SK-N-SH treated with all-trans-retinoic acid at 6 μM for 48 hours (cell line): ENCODE measurements at regions not wholly inside any gene's neighbourhood (a gene's known extent, or its start where the extent isn't known, plus 50 kb on each side); places are given as distances from the start of the nearest gene placed in this dataset.

Experiments used
- ATAC-seq: fragments of 200-7000 bp; cut with Tn5 transposase; 3 replicates; pipeline ENCODE4 v1.9.1; 2020; ENCODE audit warnings: mild to moderate bottlenecking, moderate library complexity
- ARNTL ChIP-seq: fragments of 450-650 bp; formaldehyde crosslinking; IDR thresholded peaks from 2 replicates; pipeline ENCODE4 v1.5.0; 2020; ENCODE audit warnings: low read depth, mild to moderate bottlenecking, moderate library complexity, borderline replicate concordance
- BACH2 ChIP-seq: fragments of 250-450 bp; sonication (Bioruptor Pico); IDR thresholded peaks from 2 replicates; pipeline ENCODE4 v1.9.0; 2021; ENCODE audit warnings: mild to moderate bottlenecking, borderline replicate concordance
- CSDC2 ChIP-seq: fragments of 250-450 bp; sonication (Bioruptor Pico); IDR thresholded peaks from 2 replicates; pipeline ENCODE4 v1.5.0; 2020; ENCODE audit warnings: mild to moderate bottlenecking, moderate library complexity
- ESRRG ChIP-seq: fragments of 250-450 bp; sonication (Bioruptor Pico); IDR thresholded peaks from 2 replicates; pipeline ENCODE4 v1.6.1; 2021; ENCODE audit warnings: mild to moderate bottlenecking
- GLIS3 ChIP-seq: fragments of 250-450 bp; sonication (Bioruptor Pico); IDR thresholded peaks from 2 replicates; pipeline ENCODE4 v1.5.0; 2020; ENCODE audit warnings: mild to moderate bottlenecking, moderate library complexity
- ISL1 ChIP-seq: fragments of 250-450 bp; sonication (Bioruptor Pico); IDR thresholded peaks from 2 replicates; pipeline ENCODE4 v2.1.2; 2022; ENCODE audit warnings: mild to moderate bottlenecking, moderate library complexity
- OSR1 ChIP-seq: fragments of 250-450 bp; sonication (Bioruptor Pico); IDR thresholded peaks from 2 replicates; pipeline ENCODE4 v1.8.0; 2022; ENCODE audit warnings: moderate library complexity, mild to moderate bottlenecking, inconsistent platforms
- PPARA ChIP-seq: fragments of 250-450 bp; sonication (Bioruptor Pico); IDR thresholded peaks from 2 replicates; pipeline ENCODE4 v1.5.0; 2020; ENCODE audit warnings: mild to moderate bottlenecking, borderline replicate concordance
- RARB ChIP-seq: fragments of 250-450 bp; sonication (Bioruptor Pico); IDR thresholded peaks from 2 replicates; pipeline ENCODE4 v1.8.0; 2021; ENCODE audit warnings: mild to moderate bottlenecking, moderate library complexity
- SNAI2 ChIP-seq: fragments of 250-450 bp; sonication (Bioruptor Pico); IDR thresholded peaks from 2 replicates; pipeline ENCODE4 v1.5.0; 2020; ENCODE audit warnings: mild to moderate bottlenecking, moderate library complexity
- TCF4 ChIP-seq: fragments of 250-450 bp; sonication (Bioruptor Pico); IDR thresholded peaks from 2 replicates; pipeline ENCODE4 v1.8.0; 2021; ENCODE audit warnings: mild to moderate bottlenecking, moderate library complexity, borderline replicate concordance
- TOX ChIP-seq: fragments of 250-450 bp; sonication (Bioruptor Pico); IDR thresholded peaks from 2 replicates; pipeline ENCODE4 v1.8.0; 2021; ENCODE audit warnings: mild to moderate bottlenecking, moderate library complexity, borderline replicate concordance
- ZC3H10 ChIP-seq: fragments of 250-450 bp; sonication (Bioruptor Pico); IDR thresholded peaks from 2 replicates; pipeline ENCODE4 v1.5.1; 2021; ENCODE audit warnings: mild to moderate bottlenecking, moderate library complexity
- ZFP3 ChIP-seq: fragments of 250-450 bp; sonication (Bioruptor Pico); IDR thresholded peaks from 2 replicates; pipeline ENCODE4 v1.5.0; 2020; ENCODE audit warnings: mild to moderate bottlenecking, moderate library complexity
- ZFP30 ChIP-seq: fragments of 450-650 bp; formaldehyde crosslinking; IDR thresholded peaks from 2 replicates; pipeline ENCODE4 v1.5.0; 2022; ENCODE audit warnings: mild to moderate bottlenecking, moderate library complexity
- ZNF565 ChIP-seq: fragments of 450-650 bp; formaldehyde crosslinking; conservative IDR thresholded peaks from 2 replicates; pipeline ENCODE4 v1.5.0; 2020; ENCODE audit warnings: low read depth, mild to moderate bottlenecking, moderate library complexity
- ZNF70 ChIP-seq: fragments of 450-650 bp; formaldehyde crosslinking; IDR thresholded peaks from 2 replicates; pipeline ENCODE4 v1.5.0; 2020; ENCODE audit warnings: mild to moderate bottlenecking, moderate library complexity
- ZNF8 ChIP-seq: fragments of 450-650 bp; formaldehyde crosslinking; IDR thresholded peaks from 2 replicates; pipeline ENCODE4 v1.5.0; 2020; ENCODE audit warnings: mild to moderate bottlenecking, moderate library complexity
- TF ChIP-seq, protein P1 (sequence below): fragments of 250-450 bp; sonication (Bioruptor Pico); IDR thresholded peaks from 2 replicates; pipeline ENCODE4 v1.5.1; 2020; ENCODE audit warnings: low read depth, mild to moderate bottlenecking, moderate library complexity
- TF ChIP-seq, protein P2 (sequence below): fragments of 250-450 bp; sonication (Bioruptor Pico); IDR thresholded peaks from 2 replicates; pipeline ENCODE4 v1.8.0; 2021; ENCODE audit warnings: low read depth, mild to moderate bottlenecking, moderate library complexity, borderline replicate concordance
- TF ChIP-seq, protein P3 (sequence below): fragments of 250-450 bp; sonication (Bioruptor Pico); IDR thresholded peaks from 2 replicates; pipeline ENCODE4 v1.5.0; 2020; ENCODE audit warnings: mild to moderate bottlenecking, moderate library complexity
- TF ChIP-seq, protein P4 (sequence below): fragments of 250-450 bp; sonication (Bioruptor Pico); IDR thresholded peaks from 2 replicates; pipeline ENCODE4 v1.8.0; 2020; ENCODE audit warnings: mild to moderate bottlenecking, moderate library complexity, borderline replicate concordance
- TF ChIP-seq, protein P5 (sequence below): fragments of 250-450 bp; sonication (Bioruptor Pico); IDR thresholded peaks from 2 replicates; pipeline ENCODE4 v1.5.1; 2021; ENCODE audit warnings: mild to moderate bottlenecking, moderate library complexity

DNA sequence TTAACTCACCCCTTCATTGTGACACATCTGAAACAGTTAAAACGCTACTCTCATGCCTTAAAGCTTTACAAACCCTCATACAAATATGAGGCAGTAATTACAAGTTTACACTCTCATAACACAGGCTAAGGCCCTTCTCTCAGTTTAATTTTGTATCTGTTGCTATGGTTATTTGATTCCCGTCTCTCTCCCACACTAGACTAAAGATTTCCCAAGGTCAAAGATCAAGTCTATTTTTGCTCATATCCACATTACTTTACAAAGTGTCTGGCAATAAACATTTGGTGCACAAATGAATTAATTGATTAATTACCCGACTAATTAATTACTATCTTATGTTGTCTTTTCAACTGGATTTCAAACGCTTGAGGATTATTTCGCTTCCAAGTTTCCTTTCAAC is 86.4 kb upstream of the MYOCD start:
- TF ChIP-seq OSR1 = no peak
- TF ChIP-seq SNAI2 (CRISPR knock-in tag) = no peak
- no peak for TF ChIP-seq ARNTL
- no peak for TF ChIP-seq CSDC2 (CRISPR knock-in tag)
- TF ChIP-seq, protein P1, sequence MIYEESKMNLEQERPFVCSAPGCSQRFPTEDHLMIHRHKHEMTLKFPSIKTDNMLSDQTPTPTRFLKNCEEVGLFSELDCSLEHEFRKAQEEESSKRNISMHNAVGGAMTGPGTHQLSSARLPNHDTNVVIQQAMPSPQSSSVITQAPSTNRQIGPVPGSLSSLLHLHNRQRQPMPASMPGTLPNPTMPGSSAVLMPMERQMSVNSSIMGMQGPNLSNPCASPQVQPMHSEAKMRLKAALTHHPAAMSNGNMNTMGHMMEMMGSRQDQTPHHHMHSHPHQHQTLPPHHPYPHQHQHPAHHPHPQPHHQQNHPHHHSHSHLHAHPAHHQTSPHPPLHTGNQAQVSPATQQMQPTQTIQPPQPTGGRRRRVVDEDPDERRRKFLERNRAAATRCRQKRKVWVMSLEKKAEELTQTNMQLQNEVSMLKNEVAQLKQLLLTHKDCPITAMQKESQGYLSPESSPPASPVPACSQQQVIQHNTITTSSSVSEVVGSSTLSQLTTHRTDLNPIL (CRISPR knock-in tag) = no peak
- TF ChIP-seq ZNF8 (CRISPR knock-in tag) = no peak
- no peak for TF ChIP-seq ISL1 (CRISPR knock-in tag)
- TF ChIP-seq ZFP3 = no peak
- TF ChIP-seq, protein P2, sequence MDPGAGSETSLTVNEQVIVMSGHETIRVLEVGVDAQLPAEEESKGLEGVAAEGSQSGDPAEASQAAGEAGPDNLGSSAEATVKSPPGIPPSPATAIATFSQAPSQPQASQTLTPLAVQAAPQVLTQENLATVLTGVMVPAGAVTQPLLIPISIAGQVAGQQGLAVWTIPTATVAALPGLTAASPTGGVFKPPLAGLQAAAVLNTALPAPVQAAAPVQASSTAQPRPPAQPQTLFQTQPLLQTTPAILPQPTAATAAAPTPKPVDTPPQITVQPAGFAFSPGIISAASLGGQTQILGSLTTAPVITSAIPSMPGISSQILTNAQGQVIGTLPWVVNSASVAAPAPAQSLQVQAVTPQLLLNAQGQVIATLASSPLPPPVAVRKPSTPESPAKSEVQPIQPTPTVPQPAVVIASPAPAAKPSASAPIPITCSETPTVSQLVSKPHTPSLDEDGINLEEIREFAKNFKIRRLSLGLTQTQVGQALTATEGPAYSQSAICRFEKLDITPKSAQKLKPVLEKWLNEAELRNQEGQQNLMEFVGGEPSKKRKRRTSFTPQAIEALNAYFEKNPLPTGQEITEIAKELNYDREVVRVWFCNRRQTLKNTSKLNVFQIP = no peak
- no peak for TF ChIP-seq ESRRG (CRISPR knock-in tag)
- no peak for TF ChIP-seq RARB
- TF ChIP-seq, protein P3, sequence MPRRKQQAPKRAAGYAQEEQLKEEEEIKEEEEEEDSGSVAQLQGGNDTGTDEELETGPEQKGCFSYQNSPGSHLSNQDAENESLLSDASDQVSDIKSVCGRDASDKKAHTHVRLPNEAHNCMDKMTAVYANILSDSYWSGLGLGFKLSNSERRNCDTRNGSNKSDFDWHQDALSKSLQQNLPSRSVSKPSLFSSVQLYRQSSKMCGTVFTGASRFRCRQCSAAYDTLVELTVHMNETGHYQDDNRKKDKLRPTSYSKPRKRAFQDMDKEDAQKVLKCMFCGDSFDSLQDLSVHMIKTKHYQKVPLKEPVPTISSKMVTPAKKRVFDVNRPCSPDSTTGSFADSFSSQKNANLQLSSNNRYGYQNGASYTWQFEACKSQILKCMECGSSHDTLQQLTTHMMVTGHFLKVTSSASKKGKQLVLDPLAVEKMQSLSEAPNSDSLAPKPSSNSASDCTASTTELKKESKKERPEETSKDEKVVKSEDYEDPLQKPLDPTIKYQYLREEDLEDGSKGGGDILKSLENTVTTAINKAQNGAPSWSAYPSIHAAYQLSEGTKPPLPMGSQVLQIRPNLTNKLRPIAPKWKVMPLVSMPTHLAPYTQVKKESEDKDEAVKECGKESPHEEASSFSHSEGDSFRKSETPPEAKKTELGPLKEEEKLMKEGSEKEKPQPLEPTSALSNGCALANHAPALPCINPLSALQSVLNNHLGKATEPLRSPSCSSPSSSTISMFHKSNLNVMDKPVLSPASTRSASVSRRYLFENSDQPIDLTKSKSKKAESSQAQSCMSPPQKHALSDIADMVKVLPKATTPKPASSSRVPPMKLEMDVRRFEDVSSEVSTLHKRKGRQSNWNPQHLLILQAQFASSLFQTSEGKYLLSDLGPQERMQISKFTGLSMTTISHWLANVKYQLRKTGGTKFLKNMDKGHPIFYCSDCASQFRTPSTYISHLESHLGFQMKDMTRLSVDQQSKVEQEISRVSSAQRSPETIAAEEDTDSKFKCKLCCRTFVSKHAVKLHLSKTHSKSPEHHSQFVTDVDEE (CRISPR knock-in tag) = no peak
- TF ChIP-seq ZNF565 (CRISPR knock-in tag) = no peak
- TF ChIP-seq, protein P4, sequence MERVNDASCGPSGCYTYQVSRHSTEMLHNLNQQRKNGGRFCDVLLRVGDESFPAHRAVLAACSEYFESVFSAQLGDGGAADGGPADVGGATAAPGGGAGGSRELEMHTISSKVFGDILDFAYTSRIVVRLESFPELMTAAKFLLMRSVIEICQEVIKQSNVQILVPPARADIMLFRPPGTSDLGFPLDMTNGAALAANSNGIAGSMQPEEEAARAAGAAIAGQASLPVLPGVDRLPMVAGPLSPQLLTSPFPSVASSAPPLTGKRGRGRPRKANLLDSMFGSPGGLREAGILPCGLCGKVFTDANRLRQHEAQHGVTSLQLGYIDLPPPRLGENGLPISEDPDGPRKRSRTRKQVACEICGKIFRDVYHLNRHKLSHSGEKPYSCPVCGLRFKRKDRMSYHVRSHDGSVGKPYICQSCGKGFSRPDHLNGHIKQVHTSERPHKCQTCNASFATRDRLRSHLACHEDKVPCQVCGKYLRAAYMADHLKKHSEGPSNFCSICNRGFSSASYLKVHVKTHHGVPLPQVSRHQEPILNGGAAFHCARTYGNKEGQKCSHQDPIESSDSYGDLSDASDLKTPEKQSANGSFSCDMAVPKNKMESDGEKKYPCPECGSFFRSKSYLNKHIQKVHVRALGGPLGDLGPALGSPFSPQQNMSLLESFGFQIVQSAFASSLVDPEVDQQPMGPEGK = no peak
- no peak for TF ChIP-seq ZFP30 (CRISPR knock-in tag)
- no peak for TF ChIP-seq TCF4 (CRISPR knock-in tag)
- no peak for TF ChIP-seq ZNF70 (CRISPR knock-in tag)
- no peak for TF ChIP-seq ZC3H10 (CRISPR knock-in tag)
- TF ChIP-seq TOX (CRISPR knock-in tag) = no peak
- TF ChIP-seq PPARA (CRISPR knock-in tag) = no peak
- TF ChIP-seq, all 23 proteins: peak for 0
- no peak for ATAC-seq

DNA sequence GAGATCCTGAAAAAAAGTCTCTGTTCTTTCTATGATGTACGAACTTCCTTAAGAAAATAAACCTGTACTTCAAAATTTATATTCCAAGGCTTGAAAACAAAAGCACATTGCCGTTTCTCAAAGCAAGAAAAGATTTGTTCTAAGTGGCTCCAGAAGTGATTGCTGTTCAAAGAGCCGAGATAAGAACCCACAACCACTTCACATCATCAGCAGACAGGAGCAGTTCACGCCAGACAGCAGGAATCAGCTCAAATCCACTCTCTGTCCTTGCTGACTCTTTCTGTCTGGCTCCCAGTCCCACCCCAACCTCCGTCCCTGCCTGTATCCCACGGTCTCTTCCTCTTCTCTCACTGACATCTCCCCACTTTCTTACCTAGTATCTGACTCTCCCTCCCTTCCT is 85.0 kb upstream of the MYOCD start:
- no peak for TF ChIP-seq GLIS3 (CRISPR knock-in tag)
- TF ChIP-seq ZNF70 (CRISPR knock-in tag) = no peak
- TF ChIP-seq CSDC2 (CRISPR knock-in tag) = no peak
- TF ChIP-seq, protein P1 (CRISPR knock-in tag) = no peak
- no peak for TF ChIP-seq SNAI2 (CRISPR knock-in tag)
- TF ChIP-seq BACH2 (CRISPR knock-in tag) = no peak
- TF ChIP-seq, protein P2 = no peak
- TF ChIP-seq PPARA (CRISPR knock-in tag) = no peak
- no peak for TF ChIP-seq ZC3H10 (CRISPR knock-in tag)
- TF ChIP-seq ISL1 (CRISPR knock-in tag) = no peak
- no peak for TF ChIP-seq ARNTL
- TF ChIP-seq, protein P3 (CRISPR knock-in tag) = no peak
- no peak for TF ChIP-seq ZNF565 (CRISPR knock-in tag)
- TF ChIP-seq ZFP3 = no peak
- TF ChIP-seq, protein P5, sequence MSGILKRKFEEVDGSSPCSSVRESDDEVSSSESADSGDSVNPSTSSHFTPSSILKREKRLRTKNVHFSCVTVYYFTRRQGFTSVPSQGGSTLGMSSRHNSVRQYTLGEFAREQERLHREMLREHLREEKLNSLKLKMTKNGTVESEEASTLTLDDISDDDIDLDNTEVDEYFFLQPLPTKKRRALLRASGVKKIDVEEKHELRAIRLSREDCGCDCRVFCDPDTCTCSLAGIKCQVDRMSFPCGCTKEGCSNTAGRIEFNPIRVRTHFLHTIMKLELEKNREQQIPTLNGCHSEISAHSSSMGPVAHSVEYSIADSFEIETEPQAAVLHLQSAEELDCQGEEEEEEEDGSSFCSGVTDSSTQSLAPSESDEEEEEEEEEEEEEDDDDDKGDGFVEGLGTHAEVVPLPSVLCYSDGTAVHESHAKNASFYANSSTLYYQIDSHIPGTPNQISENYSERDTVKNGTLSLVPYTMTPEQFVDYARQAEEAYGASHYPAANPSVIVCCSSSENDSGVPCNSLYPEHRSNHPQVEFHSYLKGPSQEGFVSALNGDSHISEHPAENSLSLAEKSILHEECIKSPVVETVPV (CRISPR knock-in tag) = no peak
- TF ChIP-seq OSR1 = no peak
- TF ChIP-seq, all 23 proteins: peak for 0
- ATAC-seq = no peak
